Nephron (organoid): ENCODE measurements at regions not wholly inside any gene's neighbourhood (a gene's known extent, or its start where the extent isn't known, plus 50 kb on each side); places are given as distances from the start of the nearest gene placed in this dataset.

Source experiments
- H3K27ac Mint-ChIP-seq, 3 experiments: 2 replicates each; pipeline ENCODE4 v1.8.0; 2020; ENCODE audit warnings: mixed read lengths in 3 of 3, mild to moderate bottlenecking in 2 of 3, moderate library complexity in 1 of 3
- H3K27me3 Mint-ChIP-seq: 2 replicates; pipeline ENCODE4 v1.8.0; 2021; ENCODE audit warnings: low read depth, mild to moderate bottlenecking, moderate library complexity, mixed read lengths
- H3K36me3 Mint-ChIP-seq: 2 replicates; pipeline ENCODE4 v1.8.0; 2020; ENCODE audit warnings: low read depth, mixed read lengths
- H3K4me1 Mint-ChIP-seq: 2 replicates; pipeline ENCODE4 v1.8.0; 2020; ENCODE audit warnings: mixed read lengths
- H3K4me3 Mint-ChIP-seq, 3 experiments: 2 replicates each; pipeline ENCODE4 v1.8.0; 2020; ENCODE audit warnings: mild to moderate bottlenecking in 3 of 3, mixed read lengths in 3 of 3, moderate library complexity in 2 of 3
- H3K9me3 Mint-ChIP-seq: 2 replicates; pipeline ENCODE4 v1.8.0; 2020; ENCODE audit warnings: mixed read lengths
- CTCF ChIP-seq, 3 experiments: fragments of 200-600 bp; sonication (generic); IDR thresholded peaks; one replicate each; pipeline ENCODE4 v1.5.0; 2021; ENCODE audit warnings: antibody characterized with exemption in 3 of 3; ENCODE audit not compliant: unreplicated experiment in 3 of 3

GRCh38 chr22:27149921-27150543 is 492.6 kb downstream of the MIAT start:
- H3K27me3 Mint-ChIP-seq = peaks cover 16% of the 10 kb centered on the region
- TF ChIP-seq CTCF (IDR thresholded peaks at IDR 0.05; ENCODE audit: unreplicated experiment in 3 of 3) = no peak
- no peak overlapping the region for H3K4me3 Mint-ChIP-seq
- H3K9me3 Mint-ChIP-seq = peaks cover 7% of the 10 kb centered on the region
- no peaks in the 10 kb centered on the region for H3K36me3 Mint-ChIP-seq
- peaks cover 24% of the 10 kb centered on the region for H3K4me1 Mint-ChIP-seq
- peak overlapping the region; percentile 10 to 47 (median 10) for H3K27ac Mint-ChIP-seq

- no peak for TF ChIP-seq CTCF (IDR thresholded peaks at IDR 0.05; ENCODE audit: unreplicated experiment in 3 of 3)
- H3K4me1 Mint-ChIP-seq = peaks cover 24% of the 10 kb centered on the region
- H3K27ac Mint-ChIP-seq = peak overlapping the region; percentile 10 to 47 (median 10)
- H3K27me3 Mint-ChIP-seq = peaks cover 16% of the 10 kb centered on the region
- no peaks in the 10 kb centered on the region for H3K36me3 Mint-ChIP-seq
- peaks cover 7% of the 10 kb centered on the region for H3K9me3 Mint-ChIP-seq
- H3K4me3 Mint-ChIP-seq = no peak overlapping the region
Observed at GRCh38 chr22:27150544-27150941, 493.2 kb downstream of the MIAT start.

GRCh38 chr22:27151407-27151806 is 494.0 kb downstream of the MIAT start:
- Mint-ChIP-seq H3K9me3 (peaks cover 7% of the 10 kb centered on the region), H3K36me3 (no peaks in the 10 kb centered on the region), H3K4me1 (peaks cover 27% of the 10 kb centered on the region), H3K4me3 (no peak overlapping the region), H3K27ac (no peak overlapping the region), H3K27me3 (peaks cover 15% of the 10 kb centered on the region)
- TF ChIP-seq CTCF (IDR thresholded peaks at IDR 0.05; ENCODE audit: unreplicated experiment in 3 of 3) = no peak

- Mint-ChIP-seq H3K27me3 (peaks cover 13% of the 10 kb centered on the region), H3K27ac (no peak overlapping the region), H3K4me3 (no peak overlapping the region), H3K4me1 (peaks cover 27% of the 10 kb centered on the region), H3K9me3 (peaks cover 7% of the 10 kb centered on the region), H3K36me3 (no peaks in the 10 kb centered on the region)
- TF ChIP-seq CTCF (IDR thresholded peaks at IDR 0.05; ENCODE audit: unreplicated experiment in 3 of 3) = no peak
Observed at GRCh38 chr22:27152033-27152432, 494.6 kb downstream of the MIAT start.

- Mint-ChIP-seq H3K4me1 (peaks cover 34% of the 10 kb centered on the region), H3K4me3 (no peak overlapping the region), H3K36me3 (no peaks in the 10 kb centered on the region), H3K27me3 (peaks cover 16% of the 10 kb centered on the region), H3K9me3 (peaks cover 7% of the 10 kb centered on the region), H3K27ac (no peak overlapping the region)
- no peak for TF ChIP-seq CTCF (IDR thresholded peaks at IDR 0.05; ENCODE audit: unreplicated experiment in 3 of 3)
Observed at GRCh38 chr22:27152883-27153282, 495.5 kb downstream of the MIAT start.

GRCh38 chr22:27153386-27153785 is 496.0 kb downstream of the MIAT start:
- TF ChIP-seq CTCF (IDR thresholded peaks at IDR 0.05; ENCODE audit: unreplicated experiment in 3 of 3) = no peak
- no peak overlapping the region for H3K4me3 Mint-ChIP-seq
- H3K4me1 Mint-ChIP-seq = peaks cover 38% of the 10 kb centered on the region
- H3K36me3 Mint-ChIP-seq = no peaks in the 10 kb centered on the region
- no peak overlapping the region for H3K27ac Mint-ChIP-seq
- peaks cover 7% of the 10 kb centered on the region for H3K9me3 Mint-ChIP-seq
- peaks cover 16% of the 10 kb centered on the region for H3K27me3 Mint-ChIP-seq
